Gastrocnemius medialis (tissue), 4 donors: ENCODE measurements at regions not wholly inside any gene's neighbourhood (a gene's known extent, or its start where the extent isn't known, plus 50 kb on each side); places are given as distances from the start of the nearest gene placed in this dataset.
A peak's percentile ranks its signal among the peaks of the same experiment; 100 is the strongest.

Experiments
- ATAC-seq, 2 donors: fragments of 150-250 bp; one replicate each; pipeline ENCODE4 v1.9.1; 2016
- DNase-seq, 2 donors: peaks; one replicate each; pipeline ENCODE4 v3.0.0-alpha.2; 2019
- H3K27ac ChIP-seq, 4 donors: fragments of 200-600 bp; sonication (generic); 1 replicate in 1 of 4; 2 replicates in 3 of 4; pipeline ENCODE4 v1.5.1; 2016 to 2018; ENCODE audit warnings: mild to moderate bottlenecking in 2 of 4, moderate library complexity in 1 of 4
- H3K27me3 ChIP-seq, 3 donors: fragments of 200-600 bp; sonication (generic) in 2 of 3; 1 replicate in 1 of 3; 2 replicates in 2 of 3; pipeline versions ENCODE4 v1.5.1 to v1.6.0; 2016 to 2019; ENCODE audit warnings: mild to moderate bottlenecking in 1 of 3, moderate library complexity in 1 of 3
- H3K36me3 ChIP-seq, 2 donors: fragments of 200-600 bp; sonication (generic) in 1 of 2; one replicate each; pipeline ENCODE4 v1.5.1; 2017 to 2018
- H3K4me1 ChIP-seq, 2 donors: fragments of 200-600 bp; sonication (generic) in 1 of 2; one replicate each; pipeline ENCODE4 v1.5.1; 2016 to 2017; ENCODE audit warnings: mild to moderate bottlenecking in 2 of 2
- H3K4me3 ChIP-seq, 4 donors: fragments of 200-600 bp; sonication (generic) in 3 of 4; 1 replicate in 1 of 4; 2 replicates in 3 of 4; pipeline ENCODE4 v1.5.1; 2016 to 2019; ENCODE audit warnings: mild to moderate bottlenecking in 2 of 4
- H3K9me3 ChIP-seq, 3 donors: fragments of 200-600 bp; sonication (generic) in 2 of 3; 1 replicate in 1 of 3; 2 replicates in 2 of 3; pipeline ENCODE4 v1.5.1; 2016 to 2019
- POLR2A ChIP-seq, 2 donors: fragments of 450-650 bp; IDR thresholded peaks; one replicate each; pipeline ENCODE4 v1.6.1; 2017; ENCODE audit warnings: antibody characterized with exemption in 2 of 2, mild to moderate bottlenecking in 2 of 2, moderate library complexity in 2 of 2
- in situ Hi-C, 4 donors: fragments of 200-750 bp; cut with MboI; loops; one replicate each; pipeline versions ENCODE4 v1.15.0 to v1.8.0; 2017; ENCODE audit warnings: low sequenced_read_pairs in 4 of 4
- intact Hi-C: fragments of 100-400 bp; cut with DNase I; formaldehyde crosslinking; loops from one replicate; pipeline ENCODE4 v1.15.1; 2023; ENCODE audit warnings: low total_unique reads
- TF ChIP-seq, protein P1 (sequence below), 5 experiments: fragments of 450-650 bp in 3 of 5; fragments of 200-600 bp in 2 of 5; sonication (generic) in 2 of 5; IDR thresholded peaks in 4 of 5; conservative IDR thresholded peaks in 1 of 5; 1 replicate in 4 of 5; 2 replicates in 1 of 5; pipeline ENCODE4 v1.5.1; 2016 to 2019; ENCODE audit warnings: antibody characterized with exemption in 5 of 5, mild to moderate bottlenecking in 3 of 5, moderate library complexity in 3 of 5

DNA sequence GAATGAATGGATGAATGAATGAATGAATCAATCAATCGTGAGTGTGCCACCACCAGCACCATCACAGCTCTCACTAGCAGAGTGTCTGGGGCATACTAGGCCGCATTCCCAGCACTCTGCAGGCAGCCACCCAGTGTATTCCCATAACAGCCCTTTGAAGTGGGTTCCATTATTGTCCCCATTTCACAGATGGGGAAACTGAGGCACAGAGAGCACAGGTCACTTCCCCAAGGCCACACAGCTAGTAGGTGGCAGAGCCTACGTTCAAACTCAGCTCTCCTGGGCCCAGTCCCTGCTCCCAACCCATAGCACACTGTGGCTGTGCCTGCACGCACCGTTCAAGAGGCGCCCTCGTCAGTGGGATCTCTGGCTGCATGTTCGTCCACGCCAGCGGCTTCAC lies 88.1 kb downstream of the RFLNA start:
- peaks cover 0 to 13% of the 10 kb centered on the region in 2 donors for H3K36me3 ChIP-seq
- no peak overlapping the region for H3K4me3 ChIP-seq
- H3K27ac ChIP-seq: peak overlapping the region; percentile 93 to 98 (median 96)
- H3K9me3 ChIP-seq: no peaks in the 10 kb centered on the region
- no peak for TF ChIP-seq POLR2A (IDR thresholded peaks at IDR 0.05)
- TF ChIP-seq, protein P1, sequence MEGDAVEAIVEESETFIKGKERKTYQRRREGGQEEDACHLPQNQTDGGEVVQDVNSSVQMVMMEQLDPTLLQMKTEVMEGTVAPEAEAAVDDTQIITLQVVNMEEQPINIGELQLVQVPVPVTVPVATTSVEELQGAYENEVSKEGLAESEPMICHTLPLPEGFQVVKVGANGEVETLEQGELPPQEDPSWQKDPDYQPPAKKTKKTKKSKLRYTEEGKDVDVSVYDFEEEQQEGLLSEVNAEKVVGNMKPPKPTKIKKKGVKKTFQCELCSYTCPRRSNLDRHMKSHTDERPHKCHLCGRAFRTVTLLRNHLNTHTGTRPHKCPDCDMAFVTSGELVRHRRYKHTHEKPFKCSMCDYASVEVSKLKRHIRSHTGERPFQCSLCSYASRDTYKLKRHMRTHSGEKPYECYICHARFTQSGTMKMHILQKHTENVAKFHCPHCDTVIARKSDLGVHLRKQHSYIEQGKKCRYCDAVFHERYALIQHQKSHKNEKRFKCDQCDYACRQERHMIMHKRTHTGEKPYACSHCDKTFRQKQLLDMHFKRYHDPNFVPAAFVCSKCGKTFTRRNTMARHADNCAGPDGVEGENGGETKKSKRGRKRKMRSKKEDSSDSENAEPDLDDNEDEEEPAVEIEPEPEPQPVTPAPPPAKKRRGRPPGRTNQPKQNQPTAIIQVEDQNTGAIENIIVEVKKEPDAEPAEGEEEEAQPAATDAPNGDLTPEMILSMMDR (IDR thresholded peaks at IDR 0.05 in 4 of 5, conservative IDR thresholded peaks at IDR 0.05 in 1 of 5): no peak
- no peak for ATAC-seq
- in situ Hi-C loops: loop anchor here in 1 of 4 donors (25.0 kb wide), 1 partner anchor 129 kb away; no protein-coding TSS in a partner anchor
- no peaks in the 10 kb centered on the region for H3K27me3 ChIP-seq
- no peak for DNase-seq
- H3K4me1 ChIP-seq: peaks cover 84 to 87% of the 10 kb centered on the region in 2 donors
- intact Hi-C loops: no loop called here

DNA sequence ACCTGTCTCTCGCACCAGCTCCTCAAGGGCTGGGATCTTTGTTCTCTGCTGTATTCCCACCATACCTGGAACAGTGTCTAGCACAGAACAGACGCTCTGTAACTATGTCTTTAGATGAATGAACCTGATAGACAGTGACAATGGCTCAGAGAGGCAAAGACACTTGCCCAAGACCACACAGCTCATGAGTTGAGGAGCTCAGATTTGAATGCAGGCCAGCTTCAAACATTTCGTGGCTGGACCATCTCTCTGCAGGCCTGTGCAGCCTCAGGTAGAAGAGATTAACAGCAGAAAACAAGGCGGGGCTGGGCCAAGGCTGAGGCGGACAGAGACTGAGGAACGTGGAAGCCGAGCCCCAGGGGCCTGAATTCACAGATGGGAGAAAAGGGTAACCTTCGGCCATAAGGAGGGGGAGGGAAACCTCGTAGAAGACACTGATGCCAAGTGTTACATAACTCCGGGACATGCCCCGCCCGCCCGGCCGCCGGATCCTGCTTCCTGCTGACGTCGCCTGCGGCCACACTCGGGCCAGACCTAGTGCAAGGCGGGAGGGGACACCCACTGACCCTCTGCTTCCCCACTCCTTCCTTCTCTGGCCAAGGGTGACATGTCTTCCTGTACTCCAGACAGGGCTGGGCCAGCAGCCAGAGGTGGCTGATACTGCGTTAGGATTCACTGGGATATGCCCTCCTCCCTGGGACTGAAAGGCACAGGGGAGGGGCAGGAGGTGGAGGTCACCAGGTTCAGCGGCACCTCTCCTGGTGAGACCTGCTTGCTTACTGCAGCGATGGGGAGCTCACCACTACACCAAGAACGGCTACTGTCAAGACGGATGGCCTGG lies 86.8 kb downstream of the RFLNA start:
- TF ChIP-seq, protein P1 (IDR thresholded peaks at IDR 0.05 in 4 of 5, conservative IDR thresholded peaks at IDR 0.05 in 1 of 5): no peak
- peak in 1 of 2 donors; percentile 21 for TF ChIP-seq POLR2A (IDR thresholded peaks at IDR 0.05)
- peaks cover 79 to 80% of the 10 kb centered on the region in 2 donors for H3K4me1 ChIP-seq
- H3K9me3 ChIP-seq: no peaks in the 10 kb centered on the region
- no peak overlapping the region for H3K4me3 ChIP-seq
- peaks cover 0 to 20% of the 10 kb centered on the region in 2 donors for H3K36me3 ChIP-seq
- DNase-seq: peak; percentile 77 to 93
- peak overlapping the region; percentile 93 to 98 (median 96) for H3K27ac ChIP-seq
- in situ Hi-C loops (loop anchor here in 1 of 4 donors (25.0 kb wide), 1 partner anchor 131 kb away; no protein-coding TSS in a partner anchor), intact Hi-C loops (loop anchor here (2.0 kb wide), 1 partner anchor 31 kb away; no protein-coding TSS in a partner anchor)
- H3K27me3 ChIP-seq: no peaks in the 10 kb centered on the region
- ATAC-seq: peak; percentile 56 to 65

DNA sequence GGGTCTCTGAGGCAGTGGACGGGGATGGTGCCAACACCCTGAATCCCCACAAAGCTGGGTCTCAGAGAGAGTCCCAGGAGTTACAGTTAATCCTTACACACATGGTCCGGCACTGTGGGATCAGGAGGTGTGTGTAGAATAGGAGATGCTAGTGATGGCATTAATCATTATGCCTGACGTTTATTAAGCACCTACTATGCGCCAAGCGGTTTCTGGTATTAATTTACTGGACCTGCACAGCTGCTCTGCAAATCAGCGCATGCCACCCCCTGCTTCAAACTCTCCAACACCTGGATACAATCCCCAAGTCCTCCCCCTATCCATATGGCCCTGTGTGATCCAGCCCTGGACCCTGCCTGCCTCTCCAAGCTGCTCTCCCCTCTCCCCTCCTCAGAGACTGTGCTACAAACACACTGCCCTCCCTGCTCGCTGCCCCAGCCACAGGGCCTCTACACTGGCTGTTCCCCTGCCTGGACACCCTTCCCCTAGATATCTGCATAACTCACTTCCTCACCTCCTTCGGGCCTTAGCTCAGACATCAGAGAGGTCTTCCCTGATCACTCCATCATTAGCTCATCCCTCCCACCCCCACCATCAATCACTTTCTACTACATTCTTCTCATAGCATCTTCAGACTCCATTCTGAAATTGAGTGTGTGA lies 86.0 kb downstream of the RFLNA start:
- intact Hi-C loops: loop anchor here (1.0 to 2.0 kb wide), 2 partner anchors 30 to 42 kb away; no protein-coding TSS in a partner anchor
- Histone ChIP-seq H3K27ac (peak overlapping the region; percentile 93 to 98 (median 96)), H3K27me3 (no peaks in the 10 kb centered on the region), H3K4me1 (peaks cover 72 to 76% of the 10 kb centered on the region in 2 donors), H3K4me3 (no peak overlapping the region), H3K9me3 (no peaks in the 10 kb centered on the region), H3K36me3 (peaks cover 0 to 22% of the 10 kb centered on the region in 2 donors)
- in situ Hi-C loops: loop anchor here in 1 of 4 donors (25.0 kb wide), 1 partner anchor 131 kb away; no protein-coding TSS in a partner anchor
- TF ChIP-seq, protein P1 (IDR thresholded peaks at IDR 0.05 in 4 of 5, conservative IDR thresholded peaks at IDR 0.05 in 1 of 5): no peak
- no peak for TF ChIP-seq POLR2A (IDR thresholded peaks at IDR 0.05)
- DNase-seq (no peak), ATAC-seq (no peak)

DNA sequence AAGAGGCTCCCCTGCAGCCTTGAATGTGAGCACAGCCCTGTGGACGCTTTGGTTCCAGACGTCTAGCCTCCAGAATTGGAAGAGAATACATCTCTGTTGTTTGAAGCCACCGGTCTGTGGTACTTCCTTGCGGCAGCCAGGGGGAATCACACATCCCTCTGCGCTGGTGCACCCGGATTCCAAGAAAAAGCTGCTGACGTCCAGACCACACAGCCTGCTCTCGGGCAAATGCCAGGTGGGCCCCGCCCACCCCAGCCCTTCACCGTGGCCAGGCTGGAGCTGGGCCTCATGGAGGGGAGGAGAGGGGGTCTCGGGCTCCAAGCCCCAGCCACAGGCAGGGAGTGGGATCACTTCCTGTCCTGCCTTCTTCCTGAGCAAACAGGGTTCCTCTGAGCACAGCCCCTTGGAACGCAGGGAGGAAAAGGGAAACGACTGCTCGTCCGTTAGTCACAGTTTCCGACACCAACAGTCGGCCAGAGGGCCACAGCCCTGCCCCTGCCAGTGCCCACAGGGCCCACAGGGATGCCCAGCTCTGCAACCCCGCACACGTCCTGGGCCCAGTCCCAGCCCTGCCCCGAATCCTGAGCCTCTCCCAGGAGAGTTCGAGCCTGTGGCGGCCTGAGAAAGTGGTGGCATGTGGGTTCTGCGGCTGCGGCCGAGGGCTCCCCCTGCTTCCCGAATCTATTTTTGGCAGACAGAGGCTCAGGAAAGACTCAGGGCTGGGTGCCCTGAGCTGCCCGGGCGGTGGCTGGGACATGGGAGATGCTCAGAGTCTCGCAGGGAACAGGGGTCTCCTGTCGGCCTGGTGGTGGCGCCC lies 85.3 kb downstream of the RFLNA start:
- in situ Hi-C loops (loop anchor here in 1 of 4 donors (25.0 kb wide), 1 partner anchor 132 kb away; no protein-coding TSS in a partner anchor), intact Hi-C loops (loop anchor here (1.0 to 2.0 kb wide), 2 partner anchors 29 to 43 kb away; no protein-coding TSS in a partner anchor)
- Histone ChIP-seq H3K27me3 (no peaks in the 10 kb centered on the region), H3K4me1 (peaks cover 69% of the 10 kb centered on the region in 2 donors), H3K27ac (peak overlapping the region; percentile 93 to 98 (median 96)), H3K9me3 (no peaks in the 10 kb centered on the region), H3K36me3 (peaks cover 0 to 22% of the 10 kb centered on the region in 2 donors), H3K4me3 (no peak overlapping the region)
- ATAC-seq (peak; percentile 32 to 37), DNase-seq (no peak)
- no peak for TF ChIP-seq POLR2A (IDR thresholded peaks at IDR 0.05)
- TF ChIP-seq, protein P1 (IDR thresholded peaks at IDR 0.05 in 4 of 5, conservative IDR thresholded peaks at IDR 0.05 in 1 of 5): peak; percentile 18 to 69 (median 53)
